ENCODE measurements at regions not wholly inside any gene's neighbourhood (a gene's known extent, or its start where the extent isn't known, plus 50 kb on each side); places are given as distances from the start of the nearest gene placed in this dataset.
"Not testable (repeated sequence)": the region's sequence is repeated elsewhere in the genome, so short reads cannot be mapped to it uniquely, and the experiment has no call there.

- Histone ChIP-seq H3K4me3 (ENCODE audit: low read length in 3 of 3) (no peak overlapping the region), H3K4me1 (ENCODE audit: control insufficient read depth in 2 of 3, insufficient read depth in 2 of 3, low read depth in 1 of 3, low read length in 3 of 3) (no peaks in the 10 kb centered on the region), H3K9me3 (ENCODE audit: control insufficient read depth in 2 of 3, insufficient read depth in 1 of 3, low read length in 3 of 3) (peaks cover 0 to 4% (median 0%) of the 10 kb centered on the region in 3 donors), H3K9ac (ENCODE audit: low read length in 3 of 3) (no peak overlapping the region), H3K36me3 (ENCODE audit: control insufficient read depth in 2 of 3, insufficient read depth in 3 of 3, low read length in 3 of 3) (no peaks in the 10 kb centered on the region), H3K27me3 (ENCODE audit: control insufficient read depth, insufficient read depth, low read length) (no peaks in the 10 kb centered on the region), H3K27ac (ENCODE audit: low read depth in 2 of 2, low read length in 2 of 2) (no peak overlapping the region)
- DNase-seq (no peak), FAIRE-seq (no peak)
- no peak for TF ChIP-seq CTCF (IDR thresholded peaks at IDR 0.05; ENCODE audit: borderline replicate concordance, extremely low read depth, insufficient read depth)
- intact Hi-C loops (cut with DNase I) = no loop called here
Measured at GRCh38 chr16:87152221-87152755, 164.9 kb downstream of the C16orf95 start.

- FAIRE-seq = no peak
- DNase-seq = no peak
- Histone ChIP-seq H3K9ac (ENCODE audit: low read length in 3 of 3) (no peak overlapping the region), H3K4me1 (ENCODE audit: control insufficient read depth in 2 of 3, insufficient read depth in 2 of 3, low read depth in 1 of 3, low read length in 3 of 3) (no peaks in the 10 kb centered on the region), H3K4me3 (ENCODE audit: low read length in 3 of 3) (no peak overlapping the region), H3K9me3 (ENCODE audit: control insufficient read depth in 2 of 3, insufficient read depth in 1 of 3, low read length in 3 of 3) (peaks cover 0 to 4% (median 0%) of the 10 kb centered on the region in 3 donors), H3K27me3 (ENCODE audit: control insufficient read depth, insufficient read depth, low read length) (no peaks in the 10 kb centered on the region), H3K36me3 (ENCODE audit: control insufficient read depth in 2 of 3, insufficient read depth in 3 of 3, low read length in 3 of 3) (no peaks in the 10 kb centered on the region), H3K27ac (ENCODE audit: low read depth in 2 of 2, low read length in 2 of 2) (no peak overlapping the region)
- no peak for TF ChIP-seq CTCF (IDR thresholded peaks at IDR 0.05; ENCODE audit: borderline replicate concordance, extremely low read depth, insufficient read depth)
- intact Hi-C loops (cut with DNase I) = no loop called here
Measured at GRCh38 chr16:87153326-87153725, 163.9 kb downstream of the C16orf95 start.

- FAIRE-seq; intact Hi-C loops (cut with DNase I): not testable (repeated sequence)
Measured at GRCh38 chr16:87155315-87155714, 161.9 kb downstream of the C16orf95 start.

GRCh38 chr16:87156195-87156594 is 161.0 kb downstream of the C16orf95 start:
- no peak for FAIRE-seq
- intact Hi-C loops (cut with DNase I) = no loop called here
- H3K27ac ChIP-seq (ENCODE audit: low read depth in 2 of 2, low read length in 2 of 2) = no peak overlapping the region

More at GRCh38 chr16:87155315-87155714, 161.9 kb downstream of the C16orf95 start:
- not testable (repeated sequence) for H3K27me3 ChIP-seq (ENCODE audit: control insufficient read depth, insufficient read depth, low read length); H3K4me1 ChIP-seq (ENCODE audit: control insufficient read depth in 2 of 3, insufficient read depth in 2 of 3, low read depth in 1 of 3, low read length in 3 of 3); H3K36me3 ChIP-seq (ENCODE audit: control insufficient read depth in 2 of 3, insufficient read depth in 3 of 3, low read length in 3 of 3); DNase-seq; H3K27ac ChIP-seq (ENCODE audit: low read depth in 2 of 2, low read length in 2 of 2); H3K4me3 ChIP-seq (ENCODE audit: low read length in 3 of 3); H3K9ac ChIP-seq (ENCODE audit: low read length in 3 of 3); H3K9me3 ChIP-seq (ENCODE audit: control insufficient read depth in 2 of 3, insufficient read depth in 1 of 3, low read length in 3 of 3)

More at GRCh38 chr16:87156195-87156594, 161.0 kb downstream of the C16orf95 start:
- Histone ChIP-seq H3K4me3 (ENCODE audit: low read length in 3 of 3) (no peak overlapping the region), H3K9ac (ENCODE audit: low read length in 3 of 3) (no peak overlapping the region), H3K9me3 (ENCODE audit: control insufficient read depth in 2 of 3, insufficient read depth in 1 of 3, low read length in 3 of 3) (no peaks in the 10 kb centered on the region), H3K27me3 (ENCODE audit: control insufficient read depth, insufficient read depth, low read length) (no peaks in the 10 kb centered on the region), H3K4me1 (ENCODE audit: control insufficient read depth in 2 of 3, insufficient read depth in 2 of 3, low read depth in 1 of 3, low read length in 3 of 3) (no peaks in the 10 kb centered on the region), H3K36me3 (ENCODE audit: control insufficient read depth in 2 of 3, insufficient read depth in 3 of 3, low read length in 3 of 3) (no peaks in the 10 kb centered on the region)
- DNase-seq = no peak
- TF ChIP-seq CTCF (IDR thresholded peaks at IDR 0.05; ENCODE audit: borderline replicate concordance, extremely low read depth, insufficient read depth) = no peak

Data from kidney (tissue), 13 donors.